ENCODE measurements at regions not wholly inside any gene's neighbourhood (a gene's known extent, or its start where the extent isn't known, plus 50 kb on each side); places are given as distances from the start of the nearest gene placed in this dataset.
A peak's percentile ranks its signal among the peaks of the same experiment; 100 is the strongest.

GRCh38 chr4:140281828-140282552 is 91.5 kb upstream of the SCOC start:
- Histone ChIP-seq H3K4me3 (no peak overlapping the region), H3K27ac (no peak overlapping the region), H3K9me3 (0 out of 2 replicates have a peak, but pooled peaks cover 5% of the 10 kb centered on the region), H3K9ac (no peak overlapping the region), H4K20me1 (no peaks in the 10 kb centered on the region), H3K4me2 (no peak overlapping the region), H3K36me3 (no peaks in the 10 kb centered on the region), H3K4me1 (no peaks in the 10 kb centered on the region), H3K27me3 (no peaks in the 10 kb centered on the region)
- no peak for TF ChIP-seq Cebpa-rat (IDR thresholded peaks at IDR 0.05)

GRCh38 chr4:140277576-140277975 is 95.9 kb upstream of the SCOC start:
- Histone ChIP-seq H4K20me1 (no peaks in the 10 kb centered on the region), H3K27ac (no peak overlapping the region), H3K27me3 (no peaks in the 10 kb centered on the region), H3K4me3 (no peak overlapping the region), H3K4me2 (no peak overlapping the region), H3K36me3 (no peaks in the 10 kb centered on the region), H3K4me1 (no peaks in the 10 kb centered on the region), H3K9ac (no peak overlapping the region), H3K9me3 (0 out of 2 replicates have a peak, but pooled peaks cover 5% of the 10 kb centered on the region)
- TF ChIP-seq Cebpa-rat (IDR thresholded peaks at IDR 0.05) = no peak

- Histone ChIP-seq H3K36me3 (no peaks in the 10 kb centered on the region), H3K9ac (no peak overlapping the region), H3K4me1 (peaks cover 6% of the 10 kb centered on the region; the same call in 1 of the 2 replicates), H3K9me3 (no peaks in the 10 kb centered on the region), H3K4me2 (peak overlapping the region; percentile 5; the same call in 1 of the 2 replicates), H4K20me1 (no peaks in the 10 kb centered on the region), H3K27ac (no peak overlapping the region), H3K4me3 (no peak overlapping the region), H3K27me3 (no peaks in the 10 kb centered on the region)
- no peak for TF ChIP-seq Cebpa-rat (IDR thresholded peaks at IDR 0.05)
These were observed 101.9 kb upstream of the SCOC start for GRCh38 chr4:140271553-140271952.

GRCh38 chr4:140269369-140269768 is 104.1 kb upstream of the SCOC start:
- no peak overlapping the region for H3K4me3 ChIP-seq
- H3K9me3 ChIP-seq = no peaks in the 10 kb centered on the region
- H3K27me3 ChIP-seq = no peaks in the 10 kb centered on the region
- no peak overlapping the region for H3K27ac ChIP-seq
- H4K20me1 ChIP-seq = no peaks in the 10 kb centered on the region
- no peak for TF ChIP-seq Cebpa-rat (IDR thresholded peaks at IDR 0.05)
- H3K36me3 ChIP-seq = no peaks in the 10 kb centered on the region
- peaks cover 6% of the 10 kb centered on the region; the same call in 1 of the 2 replicates for H3K4me1 ChIP-seq
- H3K9ac ChIP-seq = no peak overlapping the region
- H3K4me2 ChIP-seq = no peak overlapping the region

GRCh38 chr4:140268186-140268841 is 105.1 kb upstream of the SCOC start:
- Histone ChIP-seq H3K36me3 (no peaks in the 10 kb centered on the region), H4K20me1 (no peaks in the 10 kb centered on the region), H3K4me3 (no peak overlapping the region), H3K27me3 (no peaks in the 10 kb centered on the region), H3K4me1 (peaks cover 11% of the 10 kb centered on the region; the same call in 1 of the 2 replicates), H3K9ac (no peak overlapping the region), H3K9me3 (no peaks in the 10 kb centered on the region), H3K27ac (no peak overlapping the region), H3K4me2 (no peak overlapping the region)
- no peak for TF ChIP-seq Cebpa-rat (IDR thresholded peaks at IDR 0.05)

GRCh38 chr4:140267576-140267975 is 105.9 kb upstream of the SCOC start:
- Histone ChIP-seq H3K4me1 (peaks cover 11% of the 10 kb centered on the region; the same call in 1 of the 2 replicates), H3K4me3 (no peak overlapping the region), H3K36me3 (no peaks in the 10 kb centered on the region), H4K20me1 (no peaks in the 10 kb centered on the region), H3K27ac (no peak overlapping the region), H3K9me3 (no peaks in the 10 kb centered on the region), H3K4me2 (no peak overlapping the region), H3K9ac (no peak overlapping the region), H3K27me3 (no peaks in the 10 kb centered on the region)
- TF ChIP-seq Cebpa-rat (IDR thresholded peaks at IDR 0.05) = no peak

- Histone ChIP-seq H3K4me2 (no peak overlapping the region), H3K27me3 (no peaks in the 10 kb centered on the region), H3K27ac (no peak overlapping the region)
These were observed 106.4 kb upstream of the SCOC start for GRCh38 chr4:140266958-140267568.

GRCh38 chr4:140260227-140260626 is 106.2 kb upstream of the MAML3 start:
- Histone ChIP-seq H3K36me3 (no peaks in the 10 kb centered on the region), H3K4me3 (no peak overlapping the region), H3K27me3 (no peaks in the 10 kb centered on the region), H4K20me1 (no peaks in the 10 kb centered on the region), H3K4me2 (no peak overlapping the region), H3K27ac (no peak overlapping the region), H3K9ac (no peak overlapping the region), H3K4me1 (0 out of 2 replicates have a peak, but pooled peaks cover 5% of the 10 kb centered on the region), H3K9me3 (no peaks in the 10 kb centered on the region)
- no peak for TF ChIP-seq Cebpa-rat (IDR thresholded peaks at IDR 0.05)

More at GRCh38 chr4:140266958-140267568, 106.4 kb upstream of the SCOC start:
- Histone ChIP-seq H3K9me3 (no peaks in the 10 kb centered on the region), H3K4me1 (peaks cover 11% of the 10 kb centered on the region; the same call in 1 of the 2 replicates), H4K20me1 (no peaks in the 10 kb centered on the region), H3K36me3 (no peaks in the 10 kb centered on the region), H3K4me3 (no peak overlapping the region), H3K9ac (no peak overlapping the region)
- no peak for TF ChIP-seq Cebpa-rat (IDR thresholded peaks at IDR 0.05)

- Histone ChIP-seq H3K27me3 (no peaks in the 10 kb centered on the region), H4K20me1 (no peaks in the 10 kb centered on the region), H3K9me3 (no peaks in the 10 kb centered on the region), H3K36me3 (no peaks in the 10 kb centered on the region), H3K4me1 (no peaks in the 10 kb centered on the region), H3K9ac (no peak overlapping the region), H3K4me3 (no peak overlapping the region), H3K27ac (no peak overlapping the region), H3K4me2 (no peak overlapping the region)
- no peak for TF ChIP-seq Cebpa-rat (IDR thresholded peaks at IDR 0.05)
These were observed 104.5 kb upstream of the MAML3 start for GRCh38 chr4:140258476-140258875.
